Endothelial cell (in vitro differentiated cells): ENCODE measurements at regions not wholly inside any gene's neighbourhood (a gene's known extent, or its start where the extent isn't known, plus 50 kb on each side); places are given as distances from the start of the nearest gene placed in this dataset.

Source experiments
- DNase-seq: peaks from one replicate; pipeline ENCODE4 v3.0.0; 2021; ENCODE audit warnings: low spot score
- H3K27ac Mint-ChIP-seq: one replicate; pipeline ENCODE4 v1.8.0; 2021; ENCODE audit warnings: mixed read lengths, inconsistent platforms; ENCODE audit not compliant: unreplicated experiment
- H3K27me3 Mint-ChIP-seq: one replicate; pipeline ENCODE4 v1.8.0; 2021; ENCODE audit warnings: mild to moderate bottlenecking, moderate library complexity, mixed read lengths, inconsistent platforms; ENCODE audit not compliant: unreplicated experiment
- H3K36me3 Mint-ChIP-seq: one replicate; pipeline ENCODE4 v1.8.0; 2021; ENCODE audit warnings: mild to moderate bottlenecking, low read depth, mixed read lengths, inconsistent platforms; ENCODE audit not compliant: unreplicated experiment
- H3K4me1 Mint-ChIP-seq: one replicate; pipeline ENCODE4 v1.8.0; 2021; ENCODE audit warnings: mild to moderate bottlenecking, mixed read lengths, inconsistent platforms; ENCODE audit not compliant: unreplicated experiment
- H3K4me3 Mint-ChIP-seq: one replicate; pipeline ENCODE4 v1.8.0; 2021; ENCODE audit warnings: mild to moderate bottlenecking, mixed read lengths, inconsistent platforms; ENCODE audit not compliant: unreplicated experiment
- H3K9me3 Mint-ChIP-seq: one replicate; pipeline ENCODE4 v1.8.0; 2021; ENCODE audit warnings: mixed read lengths, inconsistent platforms; ENCODE audit not compliant: unreplicated experiment
- TF ChIP-seq, protein P1 (sequence below): fragments of 200-600 bp; sonication (generic); IDR thresholded peaks from one replicate; pipeline ENCODE4 v1.5.0; 2021; ENCODE audit warnings: antibody characterized with exemption; ENCODE audit not compliant: unreplicated experiment

DNA sequence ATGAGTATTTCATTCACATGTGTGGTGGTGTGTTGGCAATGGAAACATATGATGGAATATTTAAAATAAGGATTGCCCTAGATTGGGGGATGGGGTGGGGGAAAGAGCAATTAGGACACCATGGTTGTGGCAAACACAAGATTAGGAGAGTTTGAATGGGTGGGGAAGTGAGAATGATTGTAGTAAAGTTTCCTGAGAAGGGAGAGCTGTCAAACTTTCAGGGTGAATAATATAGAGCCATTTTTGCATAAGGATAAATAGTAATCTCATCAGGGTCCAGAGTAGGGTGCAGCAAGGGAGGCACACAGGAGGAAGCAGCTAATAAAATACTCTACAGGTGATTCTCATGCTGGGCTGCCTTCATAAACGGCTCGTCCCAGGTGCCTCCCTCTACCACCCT, 294.9 kb upstream of the MARCKS start:
- Mint-ChIP-seq H3K9me3 (no peaks in the 10 kb centered on the region), H3K27me3 (no peaks in the 10 kb centered on the region), H3K4me1 (peaks cover 16% of the 10 kb centered on the region), H3K27ac (no peak overlapping the region), H3K4me3 (no peak overlapping the region), H3K36me3 (no peaks in the 10 kb centered on the region)
- TF ChIP-seq, protein P1, sequence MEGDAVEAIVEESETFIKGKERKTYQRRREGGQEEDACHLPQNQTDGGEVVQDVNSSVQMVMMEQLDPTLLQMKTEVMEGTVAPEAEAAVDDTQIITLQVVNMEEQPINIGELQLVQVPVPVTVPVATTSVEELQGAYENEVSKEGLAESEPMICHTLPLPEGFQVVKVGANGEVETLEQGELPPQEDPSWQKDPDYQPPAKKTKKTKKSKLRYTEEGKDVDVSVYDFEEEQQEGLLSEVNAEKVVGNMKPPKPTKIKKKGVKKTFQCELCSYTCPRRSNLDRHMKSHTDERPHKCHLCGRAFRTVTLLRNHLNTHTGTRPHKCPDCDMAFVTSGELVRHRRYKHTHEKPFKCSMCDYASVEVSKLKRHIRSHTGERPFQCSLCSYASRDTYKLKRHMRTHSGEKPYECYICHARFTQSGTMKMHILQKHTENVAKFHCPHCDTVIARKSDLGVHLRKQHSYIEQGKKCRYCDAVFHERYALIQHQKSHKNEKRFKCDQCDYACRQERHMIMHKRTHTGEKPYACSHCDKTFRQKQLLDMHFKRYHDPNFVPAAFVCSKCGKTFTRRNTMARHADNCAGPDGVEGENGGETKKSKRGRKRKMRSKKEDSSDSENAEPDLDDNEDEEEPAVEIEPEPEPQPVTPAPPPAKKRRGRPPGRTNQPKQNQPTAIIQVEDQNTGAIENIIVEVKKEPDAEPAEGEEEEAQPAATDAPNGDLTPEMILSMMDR = no peak
- no peak for DNase-seq

DNA sequence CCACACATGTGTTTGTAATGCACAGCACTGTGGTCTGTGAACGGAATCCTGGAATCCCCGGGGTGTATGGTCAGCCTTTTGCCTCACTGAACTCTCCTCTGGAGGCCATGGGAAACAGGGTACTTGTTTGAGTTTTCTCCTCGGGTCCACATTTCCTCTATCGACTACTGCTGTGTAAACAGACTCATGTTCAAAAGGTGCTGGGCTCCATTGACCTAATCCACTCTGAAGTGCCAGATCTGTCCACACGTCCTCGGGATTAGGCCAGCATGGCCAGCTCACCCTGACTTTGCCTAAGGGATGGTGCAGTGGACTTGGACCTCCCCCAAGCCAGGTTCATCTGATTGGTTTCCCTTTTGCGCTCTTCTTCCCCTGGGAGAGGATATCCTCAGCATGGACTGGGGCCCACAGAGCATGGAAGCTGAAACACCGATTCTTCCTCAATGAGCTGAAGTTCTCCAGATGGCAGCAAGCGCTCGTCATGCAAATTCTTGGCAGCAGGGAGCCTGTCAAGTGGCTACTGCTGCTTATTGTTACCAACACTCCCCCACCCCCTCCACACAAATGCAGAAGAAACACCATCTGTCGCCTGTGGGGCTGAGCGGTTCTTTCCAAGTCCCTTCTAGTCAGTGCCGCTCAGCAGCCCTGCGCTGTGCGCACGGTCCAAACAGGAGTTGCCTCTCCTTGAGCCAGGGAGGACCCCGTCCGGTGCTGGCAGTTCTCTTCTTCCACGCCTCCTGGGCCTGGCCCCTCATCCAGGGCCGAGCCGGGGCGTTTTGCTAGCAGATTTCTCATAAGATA, 292.6 kb upstream of the MARCKS start:
- no peaks in the 10 kb centered on the region for H3K9me3 Mint-ChIP-seq
- H3K4me3 Mint-ChIP-seq = no peak overlapping the region
- H3K27ac Mint-ChIP-seq = peak overlapping the region; percentile 82
- no peaks in the 10 kb centered on the region for H3K27me3 Mint-ChIP-seq
- DNase-seq = peak; percentile 44
- H3K4me1 Mint-ChIP-seq = peaks cover 11% of the 10 kb centered on the region
- H3K36me3 Mint-ChIP-seq = no peaks in the 10 kb centered on the region
- TF ChIP-seq, protein P1 = no peak

- H3K27ac Mint-ChIP-seq = no peak overlapping the region
Observed at GRCh38 chr6:113565306-113565705, 291.8 kb upstream of the MARCKS start.

GRCh38 chr6:113570161-113570560, 287.0 kb upstream of the MARCKS start:
- no peaks in the 10 kb centered on the region for H3K27me3 Mint-ChIP-seq
- DNase-seq = no peak
- TF ChIP-seq, protein P1 = no peak
- no peaks in the 10 kb centered on the region for H3K36me3 Mint-ChIP-seq
- no peak overlapping the region for H3K4me3 Mint-ChIP-seq
- H3K9me3 Mint-ChIP-seq = no peaks in the 10 kb centered on the region
- H3K4me1 Mint-ChIP-seq = no peaks in the 10 kb centered on the region
- no peak overlapping the region for H3K27ac Mint-ChIP-seq

More at GRCh38 chr6:113565306-113565705, 291.8 kb upstream of the MARCKS start:
- H3K4me3 Mint-ChIP-seq = no peak overlapping the region
- H3K4me1 Mint-ChIP-seq = peaks cover 11% of the 10 kb centered on the region
- no peaks in the 10 kb centered on the region for H3K9me3 Mint-ChIP-seq
- DNase-seq = no peak
- no peaks in the 10 kb centered on the region for H3K27me3 Mint-ChIP-seq
- TF ChIP-seq, protein P1 = no peak
- no peaks in the 10 kb centered on the region for H3K36me3 Mint-ChIP-seq

DNA sequence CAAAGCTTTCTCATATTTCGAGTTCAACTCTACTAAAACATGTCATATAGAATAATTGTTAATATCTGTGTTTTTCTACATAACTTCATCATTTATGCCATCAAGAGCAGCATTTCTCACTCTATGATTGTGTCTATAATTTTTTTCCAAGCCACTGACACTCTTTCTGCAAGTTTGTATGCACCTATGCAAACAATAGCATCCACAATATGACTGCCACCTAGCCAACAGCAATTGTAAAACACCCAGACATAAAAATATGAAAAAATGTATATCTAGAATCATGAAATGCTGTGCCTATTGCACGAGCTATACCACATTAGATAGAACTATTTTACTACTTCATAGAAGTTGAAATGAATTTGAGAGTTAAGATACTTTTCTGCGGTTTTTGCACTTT, 286.5 kb upstream of the MARCKS start:
- TF ChIP-seq, protein P1 = no peak
- no peak overlapping the region for H3K27ac Mint-ChIP-seq

More for the DNA sequence above, 286.5 kb upstream of the MARCKS start:
- Mint-ChIP-seq H3K27me3 (no peaks in the 10 kb centered on the region), H3K36me3 (no peaks in the 10 kb centered on the region), H3K4me3 (no peak overlapping the region), H3K4me1 (no peaks in the 10 kb centered on the region), H3K9me3 (no peaks in the 10 kb centered on the region)
- DNase-seq = no peak
